IPS DF 6.9 (cell line): ENCODE measurements at regions not wholly inside any gene's neighbourhood (a gene's known extent, or its start where the extent isn't known, plus 50 kb on each side); places are given as distances from the start of the nearest gene placed in this dataset.
"Not testable (repeated sequence)": the region's sequence is repeated elsewhere in the genome, so short reads cannot be mapped to it uniquely, and the experiment has no call there.

Experiments
- DNase-seq: peaks from one replicate; pipeline ENCODE4 v3.0.0-alpha.2; 2013; ENCODE audit warnings: low read depth, low spot score
- H3K27ac ChIP-seq: one replicate; pipeline ENCODE4 v1.5.1; 2013; ENCODE audit warnings: low read length, control low read depth
- H3K27me3 ChIP-seq: 2 replicates; pipeline ENCODE4 v1.6.1; 2013; ENCODE audit warnings: mild to moderate bottlenecking, low read length; ENCODE audit not compliant: control insufficient read depth, insufficient read depth
- H3K36me3 ChIP-seq: 2 replicates; pipeline ENCODE4 v1.6.1; 2013; ENCODE audit warnings: low read length; ENCODE audit not compliant: control insufficient read depth, insufficient read depth
- H3K4me1 ChIP-seq: 2 replicates; pipeline ENCODE4 v1.6.1; 2013; ENCODE audit warnings: low read length; ENCODE audit not compliant: control insufficient read depth, insufficient read depth
- H3K4me3 ChIP-seq: 2 replicates; pipeline ENCODE4 v1.5.1; 2013; ENCODE audit warnings: mild to moderate bottlenecking, low read length
- H3K9me3 ChIP-seq: 2 replicates; pipeline ENCODE4 v1.6.1; 2013; ENCODE audit warnings: low read length, inconsistent platforms; ENCODE audit not compliant: control insufficient read depth, insufficient read depth
- WGBS: extraction: QIAGEN DNeasy Blood & Tissue Kit; methylation state at CpG from one replicate; pipeline ENCODE4 v1.1.7; 2013; ENCODE audit warnings: mixed read lengths, missing lambda C conversion rate; ENCODE audit not compliant: insufficient read length, insufficient coverage; 5-methylcytosine and 5-hydroxymethylcytosine counted together

DNA sequence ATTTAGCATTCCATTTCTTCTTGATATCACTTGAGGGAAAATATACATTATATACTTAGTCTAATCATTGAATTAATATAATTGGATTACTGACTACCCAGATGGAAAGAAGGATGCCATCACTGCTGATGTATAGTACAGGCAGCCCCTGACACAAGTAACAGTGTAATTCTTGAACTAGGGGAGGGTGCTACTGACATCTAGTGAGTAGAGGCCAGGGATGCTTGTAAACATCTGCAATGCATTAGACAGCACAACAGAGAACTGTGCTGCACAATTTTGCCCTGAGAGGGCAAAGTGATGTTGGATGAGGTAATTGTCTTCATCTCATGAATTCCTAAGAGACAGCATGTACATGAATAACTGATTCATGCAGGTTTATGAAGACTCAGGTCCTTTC is 169.2 kb downstream of the GOLGA6L6 start:
- not testable (repeated sequence) for H3K4me3 ChIP-seq, H3K36me3 ChIP-seq, DNase-seq, H3K27ac ChIP-seq, H3K4me1 ChIP-seq, H3K27me3 ChIP-seq
- peaks cover 18% of the 10 kb centered on the region for H3K9me3 ChIP-seq

DNA sequence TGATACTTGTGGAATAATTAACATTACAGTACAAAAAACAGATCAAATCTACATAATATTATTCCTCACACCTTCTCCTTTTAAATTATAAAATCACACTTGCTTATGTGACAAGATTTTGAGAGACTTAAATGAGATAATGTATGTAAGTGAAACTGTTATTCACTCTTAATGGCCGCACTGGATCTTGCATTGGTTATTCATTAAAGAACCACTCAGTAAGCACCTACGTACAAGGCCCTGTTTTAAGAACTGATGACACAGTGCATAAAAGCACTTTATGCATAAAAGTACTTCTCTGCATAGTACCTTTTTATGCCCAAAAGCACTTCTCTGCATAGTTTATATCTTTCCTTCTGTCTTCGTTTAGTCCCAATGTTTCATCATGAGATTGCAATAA is 172.1 kb downstream of the GOLGA6L6 start:
- no peaks in the 10 kb centered on the region for H3K4me1 ChIP-seq
- H3K4me3 ChIP-seq, result no peak overlapping the region
- H3K9me3 ChIP-seq, result peaks cover 14% of the 10 kb centered on the region
- no peaks in the 10 kb centered on the region for H3K27me3 ChIP-seq
- H3K36me3 ChIP-seq, result no peaks in the 10 kb centered on the region
- H3K27ac ChIP-seq, result no peak overlapping the region
- no peak for DNase-seq
- WGBS, result no CpG with 5 or more reads among the region's 3 CpGs

DNA sequence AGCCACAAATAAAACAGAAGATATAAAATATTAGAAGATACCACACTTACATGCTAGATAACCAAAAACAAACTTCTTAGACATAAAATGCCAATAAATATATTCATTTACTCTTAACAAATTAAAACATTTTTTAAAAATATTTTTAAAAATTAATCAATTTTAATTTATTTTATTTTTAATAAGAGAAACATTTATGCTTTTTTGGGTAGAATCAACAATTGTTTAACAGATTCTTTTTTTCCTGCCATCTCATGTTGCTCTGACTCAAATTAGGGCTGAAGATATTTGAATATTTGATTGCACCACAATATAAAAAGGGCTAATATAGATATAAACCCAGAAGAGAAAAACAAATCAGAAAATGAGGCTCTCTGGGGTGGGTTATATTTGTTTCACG is 172.6 kb downstream of the GOLGA6L6 start:
- WGBS, result no CpG with 5 or more reads among the region's 1 CpG
- no peaks in the 10 kb centered on the region for H3K36me3 ChIP-seq
- peaks cover 14% of the 10 kb centered on the region for H3K9me3 ChIP-seq
- H3K4me1 ChIP-seq, result no peaks in the 10 kb centered on the region
- no peaks in the 10 kb centered on the region for H3K27me3 ChIP-seq
- no peak overlapping the region for H3K27ac ChIP-seq
- no peak overlapping the region for H3K4me3 ChIP-seq
- DNase-seq, result no peak

DNA sequence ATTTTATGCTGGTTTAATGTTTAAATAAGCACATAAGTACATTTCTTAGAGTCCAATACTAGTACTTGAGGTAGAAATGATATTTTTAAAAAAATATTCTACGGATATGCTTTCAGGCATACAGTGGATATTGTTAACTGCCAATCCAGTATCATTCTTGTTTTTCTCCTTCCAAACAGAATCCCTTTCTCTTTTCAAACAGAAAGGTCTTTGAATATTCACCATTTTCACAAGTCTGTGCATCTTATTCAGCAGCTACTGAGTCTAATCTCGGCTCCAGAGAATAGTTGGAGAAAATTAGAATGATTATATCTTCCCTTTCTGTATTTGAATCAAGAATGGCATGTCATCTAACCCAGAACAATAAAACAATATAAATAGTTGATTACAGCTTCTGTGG is 174.5 kb downstream of the GOLGA6L6 start:
- no peak for DNase-seq
- H3K27me3 ChIP-seq, result no peaks in the 10 kb centered on the region
- no peak overlapping the region for H3K27ac ChIP-seq
- peaks cover 11% of the 10 kb centered on the region for H3K9me3 ChIP-seq
- WGBS, result no CpG with 5 or more reads among the region's 2 CpGs
- H3K4me3 ChIP-seq, result no peak overlapping the region
- H3K36me3 ChIP-seq, result no peaks in the 10 kb centered on the region
- no peaks in the 10 kb centered on the region for H3K4me1 ChIP-seq

DNA sequence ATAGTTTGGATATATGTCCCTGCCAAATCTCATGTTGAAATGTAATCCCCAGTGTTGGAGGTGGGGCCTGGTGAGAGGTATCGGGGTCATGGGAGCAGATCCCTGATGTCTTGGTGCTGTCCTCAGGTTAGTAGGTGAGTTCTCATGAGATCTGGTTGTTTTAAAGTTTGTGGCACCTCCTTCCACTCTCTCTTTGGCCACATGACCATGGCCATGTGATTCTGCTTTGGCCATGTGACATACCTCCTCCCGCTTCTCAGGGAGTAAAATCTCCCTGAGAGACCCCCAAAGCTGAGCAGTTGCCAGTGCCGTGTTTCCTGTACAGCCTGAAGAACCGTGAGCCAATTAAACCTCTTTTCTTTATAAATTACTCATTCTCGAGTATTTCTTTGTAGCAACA is 178.0 kb downstream of the GOLGA6L6 start:
- peaks cover 13% of the 10 kb centered on the region for H3K9me3 ChIP-seq
- no CpG with 5 or more reads among the region's 5 CpGs for WGBS
- not testable (repeated sequence) for H3K27me3 ChIP-seq, H3K4me1 ChIP-seq, DNase-seq, H3K4me3 ChIP-seq, H3K36me3 ChIP-seq, H3K27ac ChIP-seq

DNA sequence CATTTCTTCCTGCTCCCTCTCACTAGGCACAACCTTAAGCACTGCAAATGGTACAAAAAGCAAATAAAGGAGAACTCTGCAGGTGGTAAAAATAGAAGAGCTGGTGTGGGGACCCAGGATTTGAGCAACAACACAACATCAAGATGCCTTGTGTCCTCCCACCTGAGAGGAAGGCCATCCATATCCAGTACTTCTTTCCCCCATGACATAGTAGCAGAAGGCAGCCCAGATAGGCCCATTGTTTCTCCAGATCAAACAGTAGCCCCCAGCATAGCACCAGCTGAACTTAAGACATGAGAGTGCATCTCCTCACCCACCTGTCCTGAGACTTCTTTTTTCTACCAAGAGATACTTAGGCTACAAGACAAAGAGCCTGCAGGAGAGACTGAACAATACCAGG is 180.5 kb downstream of the GOLGA6L6 start:
- H3K4me1 ChIP-seq, result no peaks in the 10 kb centered on the region; the same call in 1 of the 2 replicates
- H3K9me3 ChIP-seq, result peaks cover 30% of the 10 kb centered on the region
- no peak overlapping the region for H3K27ac ChIP-seq
- H3K27me3 ChIP-seq, result no peaks in the 10 kb centered on the region
- no peak overlapping the region for H3K4me3 ChIP-seq
- DNase-seq, result no peak
- H3K36me3 ChIP-seq, result no peaks in the 10 kb centered on the region; the same call in 1 of the 2 replicates

DNA sequence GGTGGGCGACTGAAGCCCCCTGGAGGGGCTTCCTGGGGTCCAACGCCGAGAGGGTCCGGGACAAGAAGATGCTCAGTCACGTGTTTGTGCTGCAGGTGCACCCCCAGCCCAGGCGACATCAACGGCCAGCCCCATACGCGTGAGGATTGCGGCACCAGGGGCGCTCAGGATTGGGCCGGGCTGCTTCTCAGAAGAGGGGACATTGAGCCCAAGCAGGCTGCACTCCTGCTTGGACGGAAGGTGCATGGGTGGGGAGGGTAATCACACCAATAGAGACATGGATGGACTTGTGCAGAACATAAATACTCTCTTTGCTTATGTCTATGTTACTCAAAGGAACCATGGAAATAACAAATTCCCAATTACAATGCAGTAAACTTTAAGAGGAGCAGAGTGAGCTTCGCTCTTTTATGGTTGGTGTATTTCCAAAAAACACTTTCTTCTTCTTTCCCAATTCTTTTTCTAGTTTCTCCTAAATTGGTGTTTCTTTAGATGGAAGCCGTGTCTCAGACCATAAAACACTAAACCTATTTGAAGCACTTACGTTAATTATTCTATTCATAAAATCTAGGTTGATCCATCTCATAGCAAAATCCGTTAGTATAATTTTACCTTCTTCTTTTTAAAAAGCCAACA is 182.7 kb downstream of the GOLGA6L6 start:
- Histone ChIP-seq H3K27ac (no peak overlapping the region), H3K36me3 (no peaks in the 10 kb centered on the region; the same call in 1 of the 2 replicates), H3K4me3 (no peak overlapping the region), H3K9me3 (peaks cover 40% of the 10 kb centered on the region), H3K4me1 (no peaks in the 10 kb centered on the region; the same call in 1 of the 2 replicates), H3K27me3 (no peaks in the 10 kb centered on the region; the same call in 1 of the 2 replicates)
- WGBS, result no CpG with 5 or more reads among the region's 17 CpGs
- no peak for DNase-seq

DNA sequence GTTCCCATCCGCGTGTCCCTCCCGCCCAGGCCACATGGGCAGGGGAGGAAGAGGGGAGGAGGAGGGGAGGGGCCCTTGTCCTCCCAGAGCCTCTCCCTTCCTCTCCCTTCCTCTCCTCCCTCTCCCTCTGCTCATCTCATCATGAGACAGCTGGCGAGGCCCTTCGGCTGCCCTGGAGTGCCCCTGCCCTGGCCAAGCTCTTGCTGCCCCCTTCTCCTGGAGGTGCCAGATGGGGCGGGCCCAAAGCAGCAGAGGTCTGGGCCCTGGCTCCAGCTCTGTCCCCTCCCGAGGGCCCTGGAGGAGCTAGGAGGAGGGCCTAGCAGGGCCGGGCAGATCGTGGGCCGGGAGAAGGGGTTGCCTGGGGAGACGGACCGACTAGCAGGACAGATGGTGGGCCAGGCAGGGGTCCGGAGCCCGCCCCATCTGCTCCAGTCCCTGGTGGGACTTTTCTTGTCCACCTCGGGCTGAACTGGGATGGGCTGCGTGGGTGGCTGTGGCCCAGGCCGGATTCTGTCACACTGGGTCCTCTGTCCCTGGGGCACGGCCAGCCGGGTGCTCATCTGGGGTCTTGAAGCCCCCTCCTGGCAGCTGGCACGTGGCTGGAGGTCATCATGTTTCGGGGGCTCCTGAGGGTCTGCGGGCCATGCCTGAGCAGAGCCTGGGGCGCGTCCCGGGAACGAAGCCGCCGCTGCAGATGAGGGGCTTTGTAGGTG is 183.4 kb downstream of the GOLGA6L6 start:
- DNase-seq, result no peak
- Histone ChIP-seq H3K9me3 (peaks cover 42% of the 10 kb centered on the region), H3K36me3 (no peaks in the 10 kb centered on the region; the same call in 1 of the 2 replicates), H3K4me1 (no peaks in the 10 kb centered on the region; the same call in 1 of the 2 replicates), H3K27me3 (no peaks in the 10 kb centered on the region; the same call in 1 of the 2 replicates), H3K4me3 (no peak overlapping the region), H3K27ac (no peak overlapping the region)
- WGBS, result no CpG with 5 or more reads among the region's 28 CpGs

DNA sequence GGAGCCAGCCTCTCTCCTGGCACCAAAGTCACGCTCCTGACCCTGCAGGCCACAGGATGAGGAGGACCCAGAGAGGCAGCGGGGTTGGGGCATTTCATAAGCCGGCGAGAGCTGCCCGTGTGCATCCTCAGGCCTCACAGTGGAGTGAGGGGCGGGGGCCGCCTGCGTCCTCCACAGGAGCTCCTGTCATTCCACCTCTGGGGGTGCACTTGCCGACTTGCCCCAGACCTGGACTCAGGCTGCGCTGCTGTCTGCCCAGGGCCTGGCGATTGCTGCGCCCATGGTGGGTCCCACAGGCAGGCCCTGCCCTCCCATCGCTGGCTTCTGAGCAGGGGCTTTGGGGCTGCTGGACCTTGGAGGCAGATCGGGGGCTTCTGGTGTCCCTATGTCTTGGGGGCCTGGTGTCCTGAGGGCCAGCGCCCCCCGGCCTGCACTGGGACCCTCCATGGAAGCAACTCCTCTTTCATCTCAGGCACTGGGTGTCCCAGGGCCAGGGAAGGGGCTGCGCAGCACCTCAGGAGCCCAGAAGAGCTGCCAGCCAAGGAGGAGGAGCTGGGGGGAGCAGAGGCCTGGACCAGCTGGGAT is 184.0 kb downstream of the GOLGA6L6 start:
- WGBS, result no CpG with 5 or more reads among the region's 17 CpGs
- Histone ChIP-seq H3K27me3 (no peaks in the 10 kb centered on the region; the same call in 1 of the 2 replicates), H3K4me1 (no peaks in the 10 kb centered on the region; the same call in 1 of the 2 replicates), H3K4me3 (no peak overlapping the region), H3K27ac (no peak overlapping the region), H3K9me3 (peaks cover 43% of the 10 kb centered on the region), H3K36me3 (no peaks in the 10 kb centered on the region; the same call in 1 of the 2 replicates)
- no peak for DNase-seq

DNA sequence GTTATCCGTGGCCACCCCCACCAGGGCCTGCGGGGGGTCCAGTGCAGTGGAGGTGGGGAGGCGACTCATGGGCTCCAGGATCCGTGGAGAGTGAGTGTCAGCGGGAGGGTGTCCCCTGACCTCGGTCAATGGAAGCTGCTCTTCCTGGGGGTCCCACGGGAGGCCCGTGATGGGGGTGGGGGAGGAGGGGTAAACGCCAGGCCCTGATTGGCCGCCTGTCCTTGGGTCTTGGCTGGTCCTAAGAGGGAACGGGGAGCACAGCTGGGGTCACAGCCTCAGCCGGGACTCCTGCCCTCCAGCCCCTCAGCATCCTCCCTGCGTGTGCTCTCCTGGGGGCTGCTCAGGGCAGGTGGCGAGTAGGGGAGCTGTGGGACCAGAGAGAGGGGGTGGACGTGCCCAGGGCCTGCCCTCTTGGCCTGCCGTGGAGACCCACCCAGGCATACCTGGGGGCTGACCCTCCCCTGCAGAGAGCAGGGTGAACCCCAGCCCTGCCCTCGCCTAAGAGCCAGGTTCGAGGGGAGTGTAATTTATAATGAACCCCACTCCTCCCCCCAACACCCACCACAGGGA is 184.6 kb downstream of the GOLGA6L6 start:
- no peaks in the 10 kb centered on the region; the same call in 1 of the 2 replicates for H3K27me3 ChIP-seq
- H3K36me3 ChIP-seq, result no peaks in the 10 kb centered on the region; the same call in 1 of the 2 replicates
- no peak overlapping the region for H3K4me3 ChIP-seq
- no CpG with 5 or more reads among the region's 18 CpGs for WGBS
- DNase-seq, result no peak
- no peak overlapping the region for H3K27ac ChIP-seq
- peaks cover 48% of the 10 kb centered on the region for H3K9me3 ChIP-seq
- no peaks in the 10 kb centered on the region; the same call in 1 of the 2 replicates for H3K4me1 ChIP-seq
